ENCODE measurements at regions not wholly inside any gene's neighbourhood (a gene's known extent, or its start where the extent isn't known, plus 50 kb on each side); places are given as distances from the start of the nearest gene placed in this dataset.
A peak's percentile ranks its signal among the peaks of the same experiment; 100 is the strongest.
"Not testable (repeated sequence)": the region's sequence is repeated elsewhere in the genome, so short reads cannot be mapped to it uniquely, and the experiment has no call there.

- no peak for ATAC-seq
- Mint-ChIP-seq H3K36me3 (no peaks in the 10 kb centered on the region), H3K27me3 (no peaks in the 10 kb centered on the region), H3K27ac (no peak overlapping the region), H3K4me3 (no peak overlapping the region), H3K4me1 (no peaks in the 10 kb centered on the region), H3K9me3 (no peaks in the 10 kb centered on the region)
Measured at GRCh38 chr1:105516068-105516467, 1540.4 kb upstream of the PRMT6 start.

GRCh38 chr1:105533996-105534395 is 1522.5 kb upstream of the PRMT6 start:
- Mint-ChIP-seq H3K27ac (no peak overlapping the region), H3K4me1 (no peaks in the 10 kb centered on the region), H3K9me3 (peaks cover 15% of the 10 kb centered on the region), H3K4me3 (no peak overlapping the region), H3K36me3 (no peaks in the 10 kb centered on the region), H3K27me3 (no peaks in the 10 kb centered on the region)
- no peak for ATAC-seq

- ATAC-seq = no peak
- H3K36me3 Mint-ChIP-seq = no peaks in the 10 kb centered on the region
- H3K4me1 Mint-ChIP-seq = no peaks in the 10 kb centered on the region
- no peaks in the 10 kb centered on the region for H3K27me3 Mint-ChIP-seq
- no peak overlapping the region for H3K27ac Mint-ChIP-seq
- no peaks in the 10 kb centered on the region for H3K9me3 Mint-ChIP-seq
- no peak overlapping the region for H3K4me3 Mint-ChIP-seq
Measured at GRCh38 chr1:105544475-105544874, 1512.0 kb upstream of the PRMT6 start.

GRCh38 chr1:105556266-105556665 is 1500.2 kb upstream of the PRMT6 start:
- no peaks in the 10 kb centered on the region for H3K9me3 Mint-ChIP-seq
- H3K36me3 Mint-ChIP-seq = no peaks in the 10 kb centered on the region
- H3K4me1 Mint-ChIP-seq = no peaks in the 10 kb centered on the region
- H3K27me3 Mint-ChIP-seq = no peaks in the 10 kb centered on the region
- ATAC-seq = no peak
- no peak overlapping the region for H3K4me3 Mint-ChIP-seq
- no peak overlapping the region for H3K27ac Mint-ChIP-seq

GRCh38 chr1:105558023-105558422 is 1498.5 kb upstream of the PRMT6 start:
- H3K27ac Mint-ChIP-seq = no peak overlapping the region
- H3K4me1 Mint-ChIP-seq = no peaks in the 10 kb centered on the region
- H3K36me3 Mint-ChIP-seq = no peaks in the 10 kb centered on the region
- ATAC-seq = no peak
- no peaks in the 10 kb centered on the region for H3K27me3 Mint-ChIP-seq
- H3K9me3 Mint-ChIP-seq = no peaks in the 10 kb centered on the region
- H3K4me3 Mint-ChIP-seq = no peak overlapping the region

- no peaks in the 10 kb centered on the region for H3K36me3 Mint-ChIP-seq
- H3K27me3 Mint-ChIP-seq = no peaks in the 10 kb centered on the region
- H3K4me3 Mint-ChIP-seq = no peak overlapping the region
- no peak overlapping the region for H3K27ac Mint-ChIP-seq
- no peak for ATAC-seq
- H3K4me1 Mint-ChIP-seq = no peaks in the 10 kb centered on the region
- no peaks in the 10 kb centered on the region for H3K9me3 Mint-ChIP-seq
Measured at GRCh38 chr1:105565006-105565405, 1491.5 kb upstream of the PRMT6 start.

- no peak overlapping the region for H3K27ac Mint-ChIP-seq
- no peaks in the 10 kb centered on the region for H3K27me3 Mint-ChIP-seq
- H3K36me3 Mint-ChIP-seq = no peaks in the 10 kb centered on the region
- no peaks in the 10 kb centered on the region for H3K4me1 Mint-ChIP-seq
- no peak overlapping the region for H3K4me3 Mint-ChIP-seq
- no peaks in the 10 kb centered on the region for H3K9me3 Mint-ChIP-seq
- no peak for ATAC-seq
Measured at GRCh38 chr1:105585791-105586190, 1470.7 kb upstream of the PRMT6 start.

- H3K4me3 Mint-ChIP-seq = no peak overlapping the region
- no peaks in the 10 kb centered on the region for H3K36me3 Mint-ChIP-seq
- no peaks in the 10 kb centered on the region for H3K27me3 Mint-ChIP-seq
- no peaks in the 10 kb centered on the region for H3K4me1 Mint-ChIP-seq
- ATAC-seq = no peak
- H3K9me3 Mint-ChIP-seq = no peaks in the 10 kb centered on the region
- H3K27ac Mint-ChIP-seq = no peak overlapping the region
Measured at GRCh38 chr1:105591681-105592080, 1464.8 kb upstream of the PRMT6 start.

- no peaks in the 10 kb centered on the region for H3K4me1 Mint-ChIP-seq
- H3K27ac Mint-ChIP-seq = no peak overlapping the region
- H3K4me3 Mint-ChIP-seq = no peak overlapping the region
- ATAC-seq = no peak
- H3K36me3 Mint-ChIP-seq = no peaks in the 10 kb centered on the region
- H3K9me3 Mint-ChIP-seq = no peaks in the 10 kb centered on the region
- H3K27me3 Mint-ChIP-seq = no peaks in the 10 kb centered on the region
Measured at GRCh38 chr1:105608713-105609112, 1447.8 kb upstream of the PRMT6 start.

GRCh38 chr1:105626276-105626987 is 1430.0 kb upstream of the PRMT6 start:
- H3K9me3 Mint-ChIP-seq = peaks cover 2% of the 10 kb centered on the region
- no peaks in the 10 kb centered on the region for H3K36me3 Mint-ChIP-seq
- no peak overlapping the region for H3K4me3 Mint-ChIP-seq
- ATAC-seq = no peak
- H3K27me3 Mint-ChIP-seq = no peaks in the 10 kb centered on the region
- no peak overlapping the region for H3K27ac Mint-ChIP-seq
- H3K4me1 Mint-ChIP-seq = no peaks in the 10 kb centered on the region

- not testable (repeated sequence) for H3K4me3 Mint-ChIP-seq, ATAC-seq, H3K27ac Mint-ChIP-seq, H3K9me3 Mint-ChIP-seq, H3K4me1 Mint-ChIP-seq, H3K36me3 Mint-ChIP-seq, H3K27me3 Mint-ChIP-seq
Measured at GRCh38 chr1:105631153-105631744, 1425.2 kb upstream of the PRMT6 start.

- Mint-ChIP-seq H3K4me1 (no peaks in the 10 kb centered on the region), H3K27me3 (no peaks in the 10 kb centered on the region), H3K27ac (no peak overlapping the region), H3K9me3 (peaks cover 2% of the 10 kb centered on the region), H3K36me3 (no peaks in the 10 kb centered on the region), H3K4me3 (no peak overlapping the region)
- ATAC-seq = no peak
Measured at GRCh38 chr1:105632342-105633196, 1423.9 kb upstream of the PRMT6 start.

- ATAC-seq = peak; percentile 50
- Mint-ChIP-seq H3K4me3 (no peak overlapping the region), H3K27ac (no peak overlapping the region), H3K9me3 (no peaks in the 10 kb centered on the region), H3K27me3 (no peaks in the 10 kb centered on the region), H3K4me1 (no peaks in the 10 kb centered on the region), H3K36me3 (no peaks in the 10 kb centered on the region)
Measured at GRCh38 chr1:105636052-105636451, 1420.4 kb upstream of the PRMT6 start.

GRCh38 chr1:105641407-105641806 is 1415.1 kb upstream of the PRMT6 start:
- Mint-ChIP-seq H3K27ac (no peak overlapping the region), H3K4me3 (no peak overlapping the region), H3K36me3 (no peaks in the 10 kb centered on the region), H3K9me3 (no peaks in the 10 kb centered on the region), H3K4me1 (no peaks in the 10 kb centered on the region), H3K27me3 (no peaks in the 10 kb centered on the region)
- ATAC-seq = no peak

- no peak for ATAC-seq
- H3K9me3 Mint-ChIP-seq = no peaks in the 10 kb centered on the region
- H3K27ac Mint-ChIP-seq = no peak overlapping the region
- H3K4me1 Mint-ChIP-seq = peaks cover 4% of the 10 kb centered on the region
- H3K36me3 Mint-ChIP-seq = no peaks in the 10 kb centered on the region
- H3K27me3 Mint-ChIP-seq = no peaks in the 10 kb centered on the region
- H3K4me3 Mint-ChIP-seq = no peak overlapping the region
Measured at GRCh38 chr1:105652109-105652508, 1404.4 kb upstream of the PRMT6 start.

- no peaks in the 10 kb centered on the region for H3K4me1 Mint-ChIP-seq
- no peak overlapping the region for H3K4me3 Mint-ChIP-seq
- no peak for ATAC-seq
- H3K27ac Mint-ChIP-seq = no peak overlapping the region
- H3K36me3 Mint-ChIP-seq = no peaks in the 10 kb centered on the region
- no peaks in the 10 kb centered on the region for H3K9me3 Mint-ChIP-seq
- no peaks in the 10 kb centered on the region for H3K27me3 Mint-ChIP-seq
Measured at GRCh38 chr1:105655032-105655431, 1401.4 kb upstream of the PRMT6 start.

All from stimulated activated memory B cell treated with anti-CD40 and anti-IgM and Interleukin-4, amounts not matched to agents 10 μg/mL and 1 μg/mL and 100 μg/mL, for 72 hours (primary cell).